ENCODE measurements at regions not wholly inside any gene's neighbourhood (a gene's known extent, or its start where the extent isn't known, plus 50 kb on each side); places are given as distances from the start of the nearest gene placed in this dataset.

- no peak for DNase-seq
Measured at GRCh38 chr3:102078854-102079808, 229.8 kb downstream of the NFKBIZ start.

DNA sequence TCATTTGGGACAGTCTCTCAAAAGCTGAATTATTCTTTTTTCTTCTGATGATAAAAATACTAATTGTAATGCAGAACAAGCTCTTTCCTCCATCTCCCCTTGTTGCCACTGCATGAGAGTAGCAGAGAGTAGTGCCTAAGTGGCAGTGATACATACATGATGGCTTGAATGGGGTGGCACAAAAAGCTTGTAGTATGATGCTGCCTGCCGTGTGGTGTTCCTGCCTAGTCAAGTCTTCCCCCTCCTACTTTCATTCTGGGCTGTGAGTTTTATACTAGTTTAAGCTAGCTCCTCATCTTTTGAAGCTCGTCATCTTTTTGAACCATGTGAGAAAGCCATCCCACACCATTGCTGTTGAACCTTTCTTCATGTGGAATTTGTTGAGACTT, 230.5 kb downstream of the NFKBIZ start:
- no peak for DNase-seq

- DNase-seq, result no peak
Measured at GRCh38 chr3:102081572-102082289, 232.4 kb downstream of the NFKBIZ start.

- no peak for DNase-seq
Measured at GRCh38 chr3:102083473-102083872, 234.2 kb downstream of the NFKBIZ start.

GRCh38 chr3:102084006-102084405, 234.7 kb downstream of the NFKBIZ start:
- no peak for DNase-seq

- no peak for DNase-seq
Measured at GRCh38 chr3:102084704-102085103, 235.4 kb downstream of the NFKBIZ start.

GRCh38 chr3:102085431-102086176, 236.3 kb downstream of the NFKBIZ start:
- DNase-seq, result no peak

- DNase-seq, result no peak
Measured at GRCh38 chr3:102087236-102087635, 237.9 kb downstream of the NFKBIZ start.

DNA sequence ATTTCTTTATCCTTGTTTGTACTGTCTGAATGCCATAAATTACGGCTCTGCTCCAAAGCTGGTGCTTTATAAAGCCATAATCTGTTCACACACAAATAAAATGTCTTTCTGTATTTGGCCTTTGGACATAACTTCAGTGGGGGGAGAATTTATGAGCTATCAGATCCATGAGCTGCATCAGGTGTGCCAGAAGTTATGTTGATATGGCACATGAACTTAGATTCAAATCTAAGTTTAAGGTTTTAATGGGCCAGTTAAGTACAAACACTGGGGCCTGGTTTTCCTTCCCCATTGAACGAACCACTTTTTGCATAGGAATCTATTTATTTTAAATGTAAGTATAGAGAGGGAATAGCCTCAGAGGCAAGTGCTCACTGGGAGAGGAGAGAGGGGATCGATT, 239.9 kb downstream of the NFKBIZ start:
- DNase-seq, result no peak

GRCh38 chr3:102089904-102090720, 240.8 kb downstream of the NFKBIZ start:
- DNase-seq, result no peak

DNA sequence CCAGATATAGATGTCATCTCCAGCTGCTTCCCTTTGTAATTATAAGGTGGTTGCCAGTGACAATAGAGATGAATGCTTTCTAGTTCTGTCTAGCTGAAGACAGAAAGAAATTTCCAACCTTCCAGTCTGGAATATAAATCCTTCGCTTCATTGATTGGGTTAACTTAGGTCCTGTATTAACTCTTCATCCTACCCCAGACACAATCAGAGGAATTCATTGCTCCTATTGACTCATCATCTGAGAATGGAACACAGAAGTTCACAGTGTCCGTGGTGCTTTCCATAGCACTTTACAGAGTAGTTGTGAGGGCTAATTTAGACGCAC, 241.4 kb downstream of the NFKBIZ start:
- no peak for DNase-seq

- DNase-seq, result no peak
Measured at GRCh38 chr3:102091358-102091757, 242.0 kb downstream of the NFKBIZ start.

GRCh38 chr3:102092617-102093466, 243.5 kb downstream of the NFKBIZ start:
- DNase-seq, result no peak

DNA sequence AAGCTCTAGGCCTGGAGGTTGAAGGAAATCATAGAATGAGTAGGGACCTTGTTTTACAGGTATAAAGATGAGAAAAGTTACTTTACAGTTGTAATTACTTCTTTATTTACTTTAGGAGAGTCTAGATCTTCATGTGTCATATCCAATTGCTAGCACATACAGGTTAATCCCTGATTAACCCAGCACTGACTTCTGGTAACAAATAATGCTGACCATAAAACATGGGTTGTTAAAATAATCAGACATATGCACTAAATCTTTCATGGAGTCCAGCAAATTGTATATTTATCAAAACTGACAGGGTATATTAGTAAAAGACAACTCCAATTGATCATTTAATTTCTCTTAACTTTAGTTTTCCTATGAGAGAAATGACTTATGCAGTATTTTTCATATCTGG, 245.2 kb downstream of the NFKBIZ start:
- no peak for DNase-seq

DNA sequence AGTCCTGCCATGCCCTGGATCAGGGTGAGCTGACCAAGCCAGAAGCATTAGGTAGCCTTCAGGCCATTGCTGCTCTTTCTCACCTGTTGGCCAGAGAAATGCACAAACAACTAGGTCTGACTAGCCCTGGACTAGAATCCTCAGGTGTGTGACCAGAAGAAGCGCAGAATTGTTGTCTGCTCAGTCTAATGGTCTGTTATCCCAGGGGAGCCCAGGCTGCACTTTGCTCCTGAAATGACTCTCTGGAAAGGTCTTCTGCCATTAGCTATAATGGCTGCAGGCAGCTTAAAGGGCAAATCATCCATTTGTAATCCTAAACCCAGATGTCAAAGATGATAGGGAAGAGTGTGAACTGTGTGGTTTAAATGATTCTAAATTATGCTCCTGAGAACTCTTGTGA, 246.1 kb downstream of the NFKBIZ start:
- DNase-seq, result no peak

GRCh38 chr3:102096066-102096465, 246.8 kb downstream of the NFKBIZ start:
- DNase-seq, result no peak

DNA sequence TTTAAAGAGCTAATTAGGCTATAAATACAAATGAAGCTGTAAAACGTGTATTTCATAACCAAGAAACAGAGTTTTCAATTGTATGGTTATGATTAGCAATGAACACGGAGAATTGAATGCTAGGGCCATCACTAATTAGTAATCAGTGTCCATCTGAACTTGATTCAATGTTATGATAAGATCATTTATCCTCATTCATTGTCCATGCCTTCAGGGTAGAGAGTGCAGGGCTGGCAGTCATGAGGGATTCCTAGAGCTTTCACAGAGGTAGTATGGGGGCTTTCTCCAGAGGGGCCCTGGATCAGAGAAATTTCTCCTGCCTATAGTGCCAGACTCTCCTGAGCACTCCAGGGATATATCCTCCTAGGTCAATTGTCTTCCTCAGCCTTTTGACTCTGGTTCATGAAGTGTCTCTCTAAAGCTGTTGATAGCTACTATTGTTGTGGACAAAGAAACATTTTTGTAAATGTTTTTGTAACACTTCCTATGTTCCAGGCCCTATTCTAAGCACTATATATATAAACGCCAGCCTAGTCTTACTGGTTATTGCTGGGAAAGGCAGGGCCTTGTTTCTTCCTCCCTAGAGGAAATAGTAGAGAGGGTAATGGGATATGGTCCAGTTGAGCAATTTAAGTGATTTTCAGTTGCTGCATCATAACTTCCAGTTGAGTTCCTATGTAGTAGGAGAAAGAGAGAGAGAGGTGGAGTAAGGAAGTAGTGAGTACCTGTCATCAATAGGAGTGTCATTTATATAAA, 249.0 kb downstream of the NFKBIZ start:
- DNase-seq, result no peak

GRCh38 chr3:102099913-102100312, 250.6 kb downstream of the NFKBIZ start:
- DNase-seq, result no peak

DNA sequence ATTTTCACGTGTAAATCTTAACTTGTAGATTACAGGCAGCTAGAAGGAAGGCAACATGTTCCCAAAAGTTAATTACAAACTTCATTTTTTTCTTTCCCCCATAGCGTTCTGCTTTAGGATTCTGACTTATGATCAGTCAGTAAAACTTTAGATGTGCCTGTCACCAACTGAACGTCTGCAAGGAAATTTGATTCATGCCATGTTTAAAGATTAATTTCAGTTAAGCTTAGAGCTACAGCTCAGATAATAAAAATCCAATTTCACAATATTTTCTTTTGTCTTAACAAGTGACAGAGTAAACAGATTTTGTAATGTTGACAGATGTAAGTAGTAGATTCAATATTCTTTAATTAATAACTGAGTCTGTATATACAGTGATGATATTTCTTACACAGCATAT, 253.1 kb downstream of the NFKBIZ start:
- no peak for DNase-seq
